ENCODE measurements at regions not wholly inside any gene's neighbourhood (a gene's known extent, or its start where the extent isn't known, plus 50 kb on each side); places are given as distances from the start of the nearest gene placed in this dataset.

GRCh38 chr9:13719981-13720676 is 440.6 kb upstream of the MPDZ start:
- Mint-ChIP-seq H3K27me3 (no peaks in the 10 kb centered on the region), H3K4me3 (no peak overlapping the region), H3K4me1 (ENCODE audit: unreplicated experiment) (peaks cover 32% of the 10 kb centered on the region), H3K27ac (no peak overlapping the region), H3K36me3 (no peaks in the 10 kb centered on the region), H3K9me3 (peaks cover 5% of the 10 kb centered on the region)
- DNase-seq (ENCODE audit: extremely low spot score, unreplicated experiment): no peak
- TF ChIP-seq CTCF (conservative IDR thresholded peaks at IDR 0.05): no peak

GRCh38 chr9:13719446-13719845 is 440.0 kb upstream of the MPDZ start:
- Mint-ChIP-seq H3K9me3 (peaks cover 3% of the 10 kb centered on the region), H3K27ac (no peak overlapping the region), H3K27me3 (no peaks in the 10 kb centered on the region), H3K4me3 (no peak overlapping the region), H3K4me1 (ENCODE audit: unreplicated experiment) (peaks cover 32% of the 10 kb centered on the region), H3K36me3 (no peaks in the 10 kb centered on the region)
- TF ChIP-seq CTCF (conservative IDR thresholded peaks at IDR 0.05): no peak
- DNase-seq (ENCODE audit: extremely low spot score, unreplicated experiment): no peak

GRCh38 chr9:13718539-13718938 is 439.0 kb upstream of the MPDZ start:
- no peaks in the 10 kb centered on the region for H3K9me3 Mint-ChIP-seq
- no peak for TF ChIP-seq CTCF (conservative IDR thresholded peaks at IDR 0.05)
- DNase-seq (ENCODE audit: extremely low spot score, unreplicated experiment): no peak
- H3K27ac Mint-ChIP-seq: no peak overlapping the region
- no peaks in the 10 kb centered on the region for H3K36me3 Mint-ChIP-seq
- no peak overlapping the region for H3K4me3 Mint-ChIP-seq
- H3K4me1 Mint-ChIP-seq (ENCODE audit: unreplicated experiment): peaks cover 32% of the 10 kb centered on the region
- no peaks in the 10 kb centered on the region for H3K27me3 Mint-ChIP-seq

- Mint-ChIP-seq H3K27me3 (no peaks in the 10 kb centered on the region), H3K27ac (no peak overlapping the region), H3K4me3 (no peak overlapping the region), H3K4me1 (ENCODE audit: unreplicated experiment) (peaks cover 32% of the 10 kb centered on the region), H3K36me3 (no peaks in the 10 kb centered on the region), H3K9me3 (no peaks in the 10 kb centered on the region)
- no peak for DNase-seq (ENCODE audit: extremely low spot score, unreplicated experiment)
- TF ChIP-seq CTCF (conservative IDR thresholded peaks at IDR 0.05): no peak
Observed at GRCh38 chr9:13718086-13718485, 438.6 kb upstream of the MPDZ start.

GRCh38 chr9:13717322-13718054 is 438.0 kb upstream of the MPDZ start:
- Mint-ChIP-seq H3K4me1 (ENCODE audit: unreplicated experiment) (peaks cover 32% of the 10 kb centered on the region), H3K9me3 (no peaks in the 10 kb centered on the region), H3K36me3 (no peaks in the 10 kb centered on the region), H3K4me3 (no peak overlapping the region), H3K27me3 (no peaks in the 10 kb centered on the region), H3K27ac (no peak overlapping the region)
- no peak for DNase-seq (ENCODE audit: extremely low spot score, unreplicated experiment)
- no peak for TF ChIP-seq CTCF (conservative IDR thresholded peaks at IDR 0.05)
